ENCODE measurements at regions not wholly inside any gene's neighbourhood (a gene's known extent, or its start where the extent isn't known, plus 50 kb on each side); places are given as distances from the start of the nearest gene placed in this dataset.

GRCh38 chr15:81723113-81723651 is 322.6 kb downstream of the MEX3B start:
- TF ChIP-seq CTCF (IDR thresholded peaks at IDR 0.05; ENCODE audit: low read length) (no peak), EZH2 (optimal IDR thresholded peaks at IDR 0.05; ENCODE audit: low read depth, low read length) (no peak), EZH2phosphoT487 (IDR thresholded peaks at IDR 0.05; ENCODE audit: low read length) (no peak)

All from MM.1S (cell line).